ENCODE measurements at regions not wholly inside any gene's neighbourhood (a gene's known extent, or its start where the extent isn't known, plus 50 kb on each side); places are given as distances from the start of the nearest gene placed in this dataset.

- TF ChIP-seq POLR2A (IDR thresholded peaks at IDR 0.05) (no peak), POLR2AphosphoS5 (IDR thresholded peaks at IDR 0.05) (no peak), CTCF (IDR thresholded peaks at IDR 0.05) (no peak), EP300 (IDR thresholded peaks at IDR 0.05) (no peak)
Observed at GRCh38 chr17:34133350-34133749, 121.7 kb upstream of the CCL2 start.
